ENCODE measurements at regions not wholly inside any gene's neighbourhood (a gene's known extent, or its start where the extent isn't known, plus 50 kb on each side); places are given as distances from the start of the nearest gene placed in this dataset.

- TF ChIP-seq CTCF (IDR thresholded peaks at IDR 0.05; ENCODE audit: insufficient read depth, low read depth, low read length) (no peak), EZH2 (IDR thresholded peaks at IDR 0.05; ENCODE audit: insufficient read depth, low read length) (no peak)
Observed at GRCh38 chr14:56400109-56400825, 179.3 kb upstream of the TMEM260 start.

Data from astrocyte (in vitro differentiated cells and primary cell).